ENCODE measurements at regions not wholly inside any gene's neighbourhood (a gene's known extent, or its start where the extent isn't known, plus 50 kb on each side); places are given as distances from the start of the nearest gene placed in this dataset.

DNA sequence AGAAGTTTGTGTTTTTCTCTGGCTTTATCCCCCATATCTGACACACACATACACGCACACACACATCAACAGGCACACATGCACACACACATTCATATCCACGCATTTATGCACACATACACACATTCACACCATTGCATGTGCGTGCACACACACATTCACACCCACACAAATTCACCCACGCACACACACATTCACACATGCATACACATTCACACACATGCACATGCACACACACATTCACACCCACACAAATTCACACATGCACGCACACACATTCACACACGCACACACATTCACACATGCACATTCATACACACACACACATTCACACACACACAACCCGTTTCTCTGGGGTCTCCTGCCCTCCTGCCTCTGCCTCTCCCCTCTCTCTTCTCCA is 264.2 kb downstream of the BCL11B start:
- H3K27me3 ChIP-seq, result peaks cover 0 to 19% of the 10 kb centered on the region in 2 donors
- TF ChIP-seq, protein P1, sequence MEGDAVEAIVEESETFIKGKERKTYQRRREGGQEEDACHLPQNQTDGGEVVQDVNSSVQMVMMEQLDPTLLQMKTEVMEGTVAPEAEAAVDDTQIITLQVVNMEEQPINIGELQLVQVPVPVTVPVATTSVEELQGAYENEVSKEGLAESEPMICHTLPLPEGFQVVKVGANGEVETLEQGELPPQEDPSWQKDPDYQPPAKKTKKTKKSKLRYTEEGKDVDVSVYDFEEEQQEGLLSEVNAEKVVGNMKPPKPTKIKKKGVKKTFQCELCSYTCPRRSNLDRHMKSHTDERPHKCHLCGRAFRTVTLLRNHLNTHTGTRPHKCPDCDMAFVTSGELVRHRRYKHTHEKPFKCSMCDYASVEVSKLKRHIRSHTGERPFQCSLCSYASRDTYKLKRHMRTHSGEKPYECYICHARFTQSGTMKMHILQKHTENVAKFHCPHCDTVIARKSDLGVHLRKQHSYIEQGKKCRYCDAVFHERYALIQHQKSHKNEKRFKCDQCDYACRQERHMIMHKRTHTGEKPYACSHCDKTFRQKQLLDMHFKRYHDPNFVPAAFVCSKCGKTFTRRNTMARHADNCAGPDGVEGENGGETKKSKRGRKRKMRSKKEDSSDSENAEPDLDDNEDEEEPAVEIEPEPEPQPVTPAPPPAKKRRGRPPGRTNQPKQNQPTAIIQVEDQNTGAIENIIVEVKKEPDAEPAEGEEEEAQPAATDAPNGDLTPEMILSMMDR (IDR thresholded peaks at IDR 0.05), result no peak
- no peaks in the 10 kb centered on the region for H3K9me3 ChIP-seq
- H3K4me1 ChIP-seq, result no peaks in the 10 kb centered on the region
- H3K27ac ChIP-seq, result no peak overlapping the region
- intact Hi-C loops (cut with DNase I; ENCODE audit: low total_unique reads), result no loop called here
- H3K4me3 ChIP-seq, result no peak overlapping the region
- no peaks in the 10 kb centered on the region for H3K36me3 ChIP-seq
- no peak for DNase-seq

DNA sequence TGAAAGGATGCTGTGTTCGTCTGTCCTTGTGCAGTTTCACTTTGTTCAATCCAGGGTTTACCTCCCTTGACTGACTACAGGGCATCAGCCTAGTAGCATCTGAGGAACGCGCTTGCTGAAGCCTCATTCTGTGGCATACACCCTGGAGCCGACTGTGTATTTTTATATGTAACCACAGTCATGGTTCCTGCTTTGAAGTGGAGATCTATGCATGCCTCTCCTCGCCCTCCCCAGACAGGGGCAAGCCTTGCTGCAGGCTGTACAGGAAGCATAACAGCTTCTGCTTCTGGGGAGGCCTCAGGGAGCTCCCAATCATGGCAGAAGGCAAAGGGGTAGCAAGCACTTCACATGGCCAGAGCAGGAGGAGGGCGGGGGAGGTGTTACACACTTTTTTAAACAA is 262.1 kb downstream of the BCL11B start:
- H3K27ac ChIP-seq, result no peak overlapping the region
- H3K36me3 ChIP-seq, result no peaks in the 10 kb centered on the region
- H3K9me3 ChIP-seq, result no peaks in the 10 kb centered on the region
- no peaks in the 10 kb centered on the region for H3K4me1 ChIP-seq
- intact Hi-C loops (cut with DNase I; ENCODE audit: low total_unique reads), result no loop called here
- TF ChIP-seq, protein P1 (IDR thresholded peaks at IDR 0.05), result no peak
- DNase-seq, result no peak
- H3K27me3 ChIP-seq, result peaks cover 0 to 19% of the 10 kb centered on the region in 2 donors
- no peak overlapping the region for H3K4me3 ChIP-seq

DNA sequence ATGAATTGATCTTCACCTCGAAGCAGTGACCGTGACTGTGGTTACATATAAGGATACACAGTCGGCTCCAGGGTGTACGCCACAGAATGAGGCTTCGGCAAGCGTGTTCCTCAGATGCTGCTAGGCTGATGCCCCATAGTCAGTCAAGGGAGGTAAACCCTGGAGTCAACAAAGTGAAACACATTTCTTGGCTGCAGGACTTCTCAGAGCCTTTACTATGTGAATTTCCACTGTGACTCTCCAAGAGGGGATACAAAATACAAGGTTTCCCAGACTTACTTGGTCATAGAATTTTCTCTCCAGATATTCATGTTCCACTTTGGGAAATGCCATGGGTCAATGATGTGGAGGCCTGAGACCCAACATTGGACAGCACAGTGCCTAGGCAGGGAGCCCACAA is 260.6 kb downstream of the BCL11B start:
- no peak overlapping the region for H3K27ac ChIP-seq
- H3K9me3 ChIP-seq, result no peaks in the 10 kb centered on the region
- no peak overlapping the region for H3K4me3 ChIP-seq
- no peaks in the 10 kb centered on the region for H3K36me3 ChIP-seq
- no peaks in the 10 kb centered on the region for H3K4me1 ChIP-seq
- intact Hi-C loops (cut with DNase I; ENCODE audit: low total_unique reads), result no loop called here
- DNase-seq, result no peak
- H3K27me3 ChIP-seq, result peaks cover 0 to 19% of the 10 kb centered on the region in 2 donors
- TF ChIP-seq, protein P1 (IDR thresholded peaks at IDR 0.05), result no peak

DNA sequence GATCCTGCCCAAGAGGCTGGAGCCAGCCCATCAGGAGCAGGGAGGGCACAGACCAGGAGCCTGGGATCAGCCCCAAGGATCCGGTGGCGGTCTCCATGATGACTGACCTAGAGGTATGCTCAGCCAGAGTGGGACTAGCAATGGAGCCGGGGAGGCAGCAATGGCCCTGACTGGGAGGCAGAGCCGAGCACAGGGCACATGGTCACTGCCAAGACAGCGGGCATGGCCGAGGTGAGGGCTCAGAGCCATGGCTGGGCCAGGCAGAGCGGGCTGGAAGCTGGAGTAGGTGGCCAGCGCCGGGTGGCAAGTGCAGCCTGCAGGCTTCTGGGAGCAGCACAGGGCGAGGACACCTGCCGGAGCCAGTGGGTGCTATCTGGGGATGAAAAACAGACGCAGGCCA is 259.3 kb downstream of the BCL11B start:
- H3K27ac ChIP-seq, result no peak overlapping the region
- no peak for DNase-seq
- H3K4me1 ChIP-seq, result no peaks in the 10 kb centered on the region
- H3K4me3 ChIP-seq, result no peak overlapping the region
- no peaks in the 10 kb centered on the region for H3K9me3 ChIP-seq
- intact Hi-C loops (cut with DNase I; ENCODE audit: low total_unique reads), result no loop called here
- H3K36me3 ChIP-seq, result no peaks in the 10 kb centered on the region
- TF ChIP-seq, protein P1 (IDR thresholded peaks at IDR 0.05), result no peak
- H3K27me3 ChIP-seq, result peaks cover 0 to 19% of the 10 kb centered on the region in 2 donors

- Histone ChIP-seq H3K27me3 (peaks cover 0 to 2% of the 10 kb centered on the region in 2 donors), H3K36me3 (no peaks in the 10 kb centered on the region), H3K4me3 (no peak overlapping the region), H3K9me3 (no peaks in the 10 kb centered on the region), H3K4me1 (no peaks in the 10 kb centered on the region), H3K27ac (no peak overlapping the region)
- DNase-seq, result no peak
- TF ChIP-seq, protein P1 (IDR thresholded peaks at IDR 0.05), result no peak
- intact Hi-C loops (cut with DNase I; ENCODE audit: low total_unique reads), result no loop called here
Observed at GRCh38 chr14:99015833-99016232, 256.2 kb downstream of the BCL11B start.

DNA sequence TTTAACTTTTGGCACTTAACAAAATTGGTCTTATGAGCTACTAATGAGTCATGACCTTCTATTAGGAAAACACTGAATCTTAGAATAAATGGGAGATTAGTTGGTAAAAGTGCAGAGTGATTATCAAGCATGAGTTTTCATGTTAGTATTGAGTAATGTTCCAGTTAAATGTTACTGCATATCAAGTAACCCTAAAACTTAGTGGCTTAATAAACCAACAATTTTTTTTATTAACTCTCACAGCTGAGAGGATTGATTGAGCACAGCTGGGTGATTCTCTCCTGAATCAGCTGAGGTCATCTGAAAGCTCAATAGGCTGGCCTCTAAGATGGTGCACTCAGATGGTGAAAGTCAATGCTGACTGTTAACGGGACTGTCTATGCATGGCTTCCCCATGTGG is 248.6 kb downstream of the BCL11B start:
- DNase-seq, result no peak
- no peaks in the 10 kb centered on the region for H3K27me3 ChIP-seq
- H3K27ac ChIP-seq, result no peak overlapping the region
- TF ChIP-seq, protein P1 (IDR thresholded peaks at IDR 0.05), result no peak
- H3K4me1 ChIP-seq, result no peaks in the 10 kb centered on the region
- H3K9me3 ChIP-seq, result no peaks in the 10 kb centered on the region
- no peak overlapping the region for H3K4me3 ChIP-seq
- intact Hi-C loops (cut with DNase I; ENCODE audit: low total_unique reads), result no loop called here
- no peaks in the 10 kb centered on the region for H3K36me3 ChIP-seq
